ENCODE measurements at regions not wholly inside any gene's neighbourhood (a gene's known extent, or its start where the extent isn't known, plus 50 kb on each side); places are given as distances from the start of the nearest gene placed in this dataset.

DNA sequence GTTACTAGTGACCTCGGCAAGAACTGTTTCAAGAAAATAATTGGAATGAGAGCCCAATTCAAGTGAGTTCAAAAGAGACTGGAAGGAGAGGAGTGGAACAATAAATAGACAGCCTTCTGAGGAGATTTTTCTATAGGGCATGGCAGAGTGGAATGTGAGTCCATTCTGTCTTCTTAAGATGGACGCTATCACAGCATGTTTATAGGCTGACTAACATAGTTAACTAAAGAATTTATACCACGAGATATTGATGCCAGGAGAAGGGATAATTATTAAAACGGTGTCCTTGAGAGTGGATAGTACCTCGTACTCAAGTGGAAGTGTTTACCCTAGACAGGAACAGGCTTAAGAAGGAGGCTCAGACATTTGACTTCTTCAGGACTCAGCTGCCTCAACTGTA, 143.5 kb upstream of the RBBP8 start:
- TF ChIP-seq, protein P1, sequence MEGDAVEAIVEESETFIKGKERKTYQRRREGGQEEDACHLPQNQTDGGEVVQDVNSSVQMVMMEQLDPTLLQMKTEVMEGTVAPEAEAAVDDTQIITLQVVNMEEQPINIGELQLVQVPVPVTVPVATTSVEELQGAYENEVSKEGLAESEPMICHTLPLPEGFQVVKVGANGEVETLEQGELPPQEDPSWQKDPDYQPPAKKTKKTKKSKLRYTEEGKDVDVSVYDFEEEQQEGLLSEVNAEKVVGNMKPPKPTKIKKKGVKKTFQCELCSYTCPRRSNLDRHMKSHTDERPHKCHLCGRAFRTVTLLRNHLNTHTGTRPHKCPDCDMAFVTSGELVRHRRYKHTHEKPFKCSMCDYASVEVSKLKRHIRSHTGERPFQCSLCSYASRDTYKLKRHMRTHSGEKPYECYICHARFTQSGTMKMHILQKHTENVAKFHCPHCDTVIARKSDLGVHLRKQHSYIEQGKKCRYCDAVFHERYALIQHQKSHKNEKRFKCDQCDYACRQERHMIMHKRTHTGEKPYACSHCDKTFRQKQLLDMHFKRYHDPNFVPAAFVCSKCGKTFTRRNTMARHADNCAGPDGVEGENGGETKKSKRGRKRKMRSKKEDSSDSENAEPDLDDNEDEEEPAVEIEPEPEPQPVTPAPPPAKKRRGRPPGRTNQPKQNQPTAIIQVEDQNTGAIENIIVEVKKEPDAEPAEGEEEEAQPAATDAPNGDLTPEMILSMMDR (IDR thresholded peaks at IDR 0.05) = no peak
- TF ChIP-seq POLR2A (IDR thresholded peaks at IDR 0.05) = no peak

All from esophagus squamous epithelium (tissue), 4 donors.